ENCODE measurements at regions not wholly inside any gene's neighbourhood (a gene's known extent, or its start where the extent isn't known, plus 50 kb on each side); places are given as distances from the start of the nearest gene placed in this dataset.

GRCh38 chr21:23968008-23968407 is 1639.3 kb downstream of the MRPL39 start:
- intact Hi-C loops (cut with micrococcal nuclease) (no loop called here), in situ Hi-C loops (cut with MboI; ENCODE audit: low sequenced_read_pairs) (no loop called here), dilution Hi-C loops (cut with HindIII; ENCODE audit: low sequenced_read_pairs, unreplicated experiment) (no loop called here)
- Histone ChIP-seq H3K79me1 (ENCODE audit: low read depth in 1 of 2, low read length in 2 of 2) (no peaks in the 10 kb centered on the region), H3K9ac (ENCODE audit: low read depth, low read length) (no peak overlapping the region), H3K4me1 (ENCODE audit: control insufficient read depth, insufficient read depth, low read length) (no peaks in the 10 kb centered on the region), H3K4me3 (ENCODE audit: insufficient read depth, low read depth, low read length) (no peak overlapping the region), H4K8ac (ENCODE audit: low read depth in 2 of 2, low read length in 2 of 2) (no peak overlapping the region), H3K36me3 (ENCODE audit: control insufficient read depth, insufficient read depth, low read length) (no peaks in the 10 kb centered on the region), H4K91ac (ENCODE audit: insufficient read depth, low read depth, low read length) (no peak overlapping the region), H3K9me3 (ENCODE audit: control insufficient read depth, insufficient read depth, low read length) (peaks cover 13% of the 10 kb centered on the region; the same call in 1 of the 2 replicates), H2BK5ac (ENCODE audit: low read depth, low read length, poor library complexity, severe bottlenecking) (no peak overlapping the region), H3K4me2 (ENCODE audit: low read depth, low read length) (no peak overlapping the region), H2BK20ac (ENCODE audit: low read depth, low read length) (no peak overlapping the region), H3K56ac (ENCODE audit: extremely low read depth, insufficient read depth, low read length) (no peak overlapping the region), H3K14ac (replicated peaks; ENCODE audit: low read depth, low read length) (no peak overlapping the region), H2AK5ac (ENCODE audit: low read depth, low read length) (no peak overlapping the region), H3K9me1 (ENCODE audit: insufficient read depth, low read length) (no peaks in the 10 kb centered on the region), H2BK120ac (ENCODE audit: low read depth, low read length) (no peak overlapping the region), H4K5ac (ENCODE audit: low read depth, low read length) (no peak overlapping the region), H3K27ac (ENCODE audit: insufficient read depth, low read length) (no peak overlapping the region), H2BK15ac (ENCODE audit: low read depth, low read length) (no peak overlapping the region), H3K27me3 (ENCODE audit: control insufficient read depth, insufficient read depth, low read length) (no peaks in the 10 kb centered on the region), H4K20me1 (ENCODE audit: insufficient read depth, low read length) (no peaks in the 10 kb centered on the region), H3K4ac (ENCODE audit: low read depth, low read length) (no peak overlapping the region), H2AFZ (replicated peaks; ENCODE audit: low read length, poor library complexity) (no peak overlapping the region), H3K23ac (ENCODE audit: low read depth, low read length) (no peak overlapping the region), H3K18ac (ENCODE audit: low read depth, low read length) (no peak overlapping the region), H2AK9ac (replicated peaks; ENCODE audit: low read depth, low read length, poor library complexity) (no peak overlapping the region)
- POLR2A ChIA-PET (ENCODE audit: unreplicated experiment): no interaction called here
- no TSS peak for BruUV-seq (replicated peaks)
- ATAC-seq (ENCODE audit: low read depth) (no peak), DNase-seq (no peak)
- 85% methylated on average over 4 of the region's 6 CpGs; no CpG with 5 or more reads in 1 of the 2 experiments for WGBS, 2 experiments (ENCODE audit: extremely low coverage in 2 of 2, insufficient read length in 1 of 2)
- TF ChIP-seq FOS (IDR thresholded peaks at IDR 0.05; ENCODE audit: low read depth, low read length): no peak
- TF ChIP-seq BHLHE40 (IDR thresholded peaks at IDR 0.05; ENCODE audit: low read depth, low read length): no peak
- no peak for TF ChIP-seq NFE2L2 (IDR thresholded peaks at IDR 0.05; ENCODE audit: low read depth, low read length)
- CTCF ChIA-PET: interaction anchor here (0.6 to 0.7 kb wide), 2 partner anchors 32 to 545 kb away, joined by 3 read pairs; no protein-coding TSS in a partner anchor

All from IMR-90 (cell line).